ENCODE measurements at regions not wholly inside any gene's neighbourhood (a gene's known extent, or its start where the extent isn't known, plus 50 kb on each side); places are given as distances from the start of the nearest gene placed in this dataset.
"Not testable (repeated sequence)": the region's sequence is repeated elsewhere in the genome, so short reads cannot be mapped to it uniquely, and the experiment has no call there.

GRCh38 chr3:153615863-153616262, 453.8 kb downstream of the RAP2B start:
- DNase-seq (ENCODE audit: low read depth) = no peak

GRCh38 chr3:153617463-153617862, 455.4 kb downstream of the RAP2B start:
- no peak for DNase-seq (ENCODE audit: low read depth)

GRCh38 chr3:153618176-153618575, 456.1 kb downstream of the RAP2B start:
- no peak for DNase-seq (ENCODE audit: low read depth)

GRCh38 chr3:153619268-153619667, 457.2 kb downstream of the RAP2B start:
- DNase-seq (ENCODE audit: low read depth) = no peak

GRCh38 chr3:153621953-153622352, 459.9 kb downstream of the RAP2B start:
- no peak for DNase-seq (ENCODE audit: low read depth)

- DNase-seq (ENCODE audit: low read depth) = no peak
Measured at GRCh38 chr3:153623834-153624233, 461.8 kb downstream of the RAP2B start.

GRCh38 chr3:153624310-153625030, 462.4 kb downstream of the RAP2B start:
- no peak for DNase-seq (ENCODE audit: low read depth)

- no peak for DNase-seq (ENCODE audit: low read depth)
Measured at GRCh38 chr3:153625506-153625905, 463.5 kb downstream of the RAP2B start.

GRCh38 chr3:153626158-153626557, 464.1 kb downstream of the RAP2B start:
- no peak for DNase-seq (ENCODE audit: low read depth)

- DNase-seq (ENCODE audit: low read depth) = no peak
Measured at GRCh38 chr3:153628591-153628990, 466.6 kb downstream of the RAP2B start.

- no peak for DNase-seq (ENCODE audit: low read depth)
Measured at GRCh38 chr3:153629148-153629547, 467.1 kb downstream of the RAP2B start.

- no peak for DNase-seq (ENCODE audit: low read depth)
Measured at GRCh38 chr3:153631102-153631501, 469.1 kb downstream of the RAP2B start.

GRCh38 chr3:153631664-153632063, 469.6 kb downstream of the RAP2B start:
- no peak for DNase-seq (ENCODE audit: low read depth)

- no peak for DNase-seq (ENCODE audit: low read depth)
Measured at GRCh38 chr3:153633407-153633806, 471.4 kb downstream of the RAP2B start.

- DNase-seq (ENCODE audit: low read depth) = no peak
Measured at GRCh38 chr3:153634683-153635082, 472.7 kb downstream of the RAP2B start.

GRCh38 chr3:153639631-153640030, 477.6 kb downstream of the RAP2B start:
- no peak for DNase-seq (ENCODE audit: low read depth)

GRCh38 chr3:153640689-153641665, 479.0 kb downstream of the RAP2B start:
- DNase-seq (ENCODE audit: low read depth) = no peak

GRCh38 chr3:153642576-153642975, 478.6 kb upstream of the ARHGEF26 start:
- DNase-seq (ENCODE audit: low read depth) = not testable (repeated sequence)

GRCh38 chr3:153643471-153643870, 477.7 kb upstream of the ARHGEF26 start:
- not testable (repeated sequence) for DNase-seq (ENCODE audit: low read depth)

- no peak for DNase-seq (ENCODE audit: low read depth)
Measured at GRCh38 chr3:153649286-153649839, 471.8 kb upstream of the ARHGEF26 start.

- no peak for DNase-seq (ENCODE audit: low read depth)
Measured at GRCh38 chr3:153652076-153652475, 469.1 kb upstream of the ARHGEF26 start.

GRCh38 chr3:153657046-153657445, 464.1 kb upstream of the ARHGEF26 start:
- DNase-seq (ENCODE audit: low read depth) = no peak

GRCh38 chr3:153657461-153657860, 463.7 kb upstream of the ARHGEF26 start:
- no peak for DNase-seq (ENCODE audit: low read depth)

Measured in stimulated activated CD8-positive, alpha-beta memory T cell treated with anti-CD3 and anti-CD28 coated beads, Interleukin-12 subunit alpha, Interleukin-12 subunit beta, amount 100 ng/mL, for 4 hours (primary cell).